Upper lobe of left lung (tissue), 6 donors: ENCODE measurements at regions not wholly inside any gene's neighbourhood (a gene's known extent, or its start where the extent isn't known, plus 50 kb on each side); places are given as distances from the start of the nearest gene placed in this dataset.

Experiments used
- ATAC-seq, 2 donors: fragments of 200-7000 bp; cut with Tn5 transposase; one replicate each; pipeline ENCODE4 v1.9.1; 2022; ENCODE audit warnings: mild to moderate bottlenecking in 2 of 2, moderate library complexity in 2 of 2; ENCODE audit not compliant: low FRiP score in 2 of 2
- DNase-seq, 2 donors: peaks; one replicate each; pipeline ENCODE4 v3.0.0-alpha.2; 2019 to 2020
- H3K27ac ChIP-seq, 4 donors: fragments of 200-600 bp; sonication (generic); one replicate each; pipeline ENCODE4 v1.5.1; 2016 to 2019
- H3K27me3 ChIP-seq, 4 donors: fragments of 200-600 bp; sonication (generic); one replicate each; pipeline ENCODE4 v1.5.1; 2017 to 2019
- H3K36me3 ChIP-seq, 4 donors: fragments of 200-600 bp; sonication (generic); one replicate each; pipeline ENCODE4 v1.5.1; 2016 to 2019
- H3K4me1 ChIP-seq, 4 donors: fragments of 200-600 bp; sonication (generic); one replicate each; pipeline ENCODE4 v1.5.1; 2018 to 2019
- H3K4me3 ChIP-seq, 4 donors: fragments of 200-600 bp; sonication (generic); one replicate each; pipeline ENCODE4 v1.5.1; 2017 to 2019; ENCODE audit warnings: mild to moderate bottlenecking in 2 of 4, moderate library complexity in 1 of 4
- H3K9me3 ChIP-seq, 4 donors: fragments of 200-600 bp; sonication (generic); one replicate each; pipeline ENCODE4 v1.5.1; 2018 to 2019
- EP300 ChIP-seq, 4 donors: sonication (generic); formaldehyde crosslinking; IDR thresholded peaks; one replicate each; pipeline ENCODE4 v1.5.1; 2017; ENCODE audit warnings: antibody characterized with exemption in 4 of 4, control low read depth in 2 of 4
- POLR2A ChIP-seq, 4 donors: fragments of 450-650 bp; IDR thresholded peaks; one replicate each; pipeline ENCODE4 v1.5.1; 2016 to 2017; ENCODE audit warnings: antibody characterized with exemption in 4 of 4, mild to moderate bottlenecking in 2 of 4
- POLR2AphosphoS5 ChIP-seq, 2 donors: sonication (generic); formaldehyde crosslinking; IDR thresholded peaks; one replicate each; pipeline ENCODE4 v1.5.1; 2017; ENCODE audit warnings: antibody characterized with exemption in 2 of 2
- WGBS, 2 donors: methylation state at CpG; one replicate each; pipeline ENCODE4 v1.1.5; 2017 to 2018; 5-methylcytosine and 5-hydroxymethylcytosine counted together
- TF ChIP-seq, protein P1 (sequence below), 6 experiments: fragments of 450-650 bp in 4 of 6; fragments of 200-600 bp in 2 of 6; sonication (generic) in 2 of 6; IDR thresholded peaks; one replicate each; pipeline ENCODE4 v1.5.1; 2016 to 2019; ENCODE audit warnings: antibody characterized with exemption in 6 of 6
- donor health status: DM: no; HTN: no; CAD: no; lungs with moderate emphysema.
- donor health status: DM: no; HTN: yes; CAD: no; lungs with severe emphysema.

DNA sequence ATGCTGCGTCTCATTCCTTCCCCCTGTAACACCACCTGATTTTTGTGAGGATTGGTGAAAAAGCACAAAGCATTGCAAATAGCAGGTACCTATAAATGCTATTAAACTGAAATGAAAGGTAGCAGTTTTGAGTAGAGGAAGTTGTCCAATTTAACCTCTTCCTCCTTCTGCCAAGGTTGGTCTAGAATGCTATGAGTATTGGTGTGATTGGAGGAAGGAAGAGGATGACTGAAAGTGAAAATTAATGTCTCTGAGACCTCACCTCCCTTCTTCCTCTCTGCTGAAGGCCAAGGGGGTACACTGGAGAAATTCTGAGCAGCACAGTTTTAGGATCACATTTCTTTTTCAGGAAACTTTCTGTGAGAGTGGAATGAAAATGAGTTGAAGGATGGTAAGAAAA is 94.4 kb downstream of the DTWD1 start:
- WGBS, 2 donors, result 78 to 81% methylated on average over 1 of the region's 1 CpG
- TF ChIP-seq POLR2A (IDR thresholded peaks at IDR 0.05) (no peak), EP300 (IDR thresholded peaks at IDR 0.05) (no peak)
- TF ChIP-seq, protein P1, sequence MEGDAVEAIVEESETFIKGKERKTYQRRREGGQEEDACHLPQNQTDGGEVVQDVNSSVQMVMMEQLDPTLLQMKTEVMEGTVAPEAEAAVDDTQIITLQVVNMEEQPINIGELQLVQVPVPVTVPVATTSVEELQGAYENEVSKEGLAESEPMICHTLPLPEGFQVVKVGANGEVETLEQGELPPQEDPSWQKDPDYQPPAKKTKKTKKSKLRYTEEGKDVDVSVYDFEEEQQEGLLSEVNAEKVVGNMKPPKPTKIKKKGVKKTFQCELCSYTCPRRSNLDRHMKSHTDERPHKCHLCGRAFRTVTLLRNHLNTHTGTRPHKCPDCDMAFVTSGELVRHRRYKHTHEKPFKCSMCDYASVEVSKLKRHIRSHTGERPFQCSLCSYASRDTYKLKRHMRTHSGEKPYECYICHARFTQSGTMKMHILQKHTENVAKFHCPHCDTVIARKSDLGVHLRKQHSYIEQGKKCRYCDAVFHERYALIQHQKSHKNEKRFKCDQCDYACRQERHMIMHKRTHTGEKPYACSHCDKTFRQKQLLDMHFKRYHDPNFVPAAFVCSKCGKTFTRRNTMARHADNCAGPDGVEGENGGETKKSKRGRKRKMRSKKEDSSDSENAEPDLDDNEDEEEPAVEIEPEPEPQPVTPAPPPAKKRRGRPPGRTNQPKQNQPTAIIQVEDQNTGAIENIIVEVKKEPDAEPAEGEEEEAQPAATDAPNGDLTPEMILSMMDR (IDR thresholded peaks at IDR 0.05), result no peak
- ATAC-seq (no peak), DNase-seq (no peak)
- H3K27me3 ChIP-seq, result no peaks in the 10 kb centered on the region
- H3K36me3 ChIP-seq, result no peaks in the 10 kb centered on the region
- no peak overlapping the region for H3K4me3 ChIP-seq
- peaks cover 0 to 7% (median 4%) of the 10 kb centered on the region in 4 donors for H3K9me3 ChIP-seq
- peaks cover 0 to 6% (median 5%) of the 10 kb centered on the region in 4 donors for H3K4me1 ChIP-seq
- no peak overlapping the region for H3K27ac ChIP-seq

DNA sequence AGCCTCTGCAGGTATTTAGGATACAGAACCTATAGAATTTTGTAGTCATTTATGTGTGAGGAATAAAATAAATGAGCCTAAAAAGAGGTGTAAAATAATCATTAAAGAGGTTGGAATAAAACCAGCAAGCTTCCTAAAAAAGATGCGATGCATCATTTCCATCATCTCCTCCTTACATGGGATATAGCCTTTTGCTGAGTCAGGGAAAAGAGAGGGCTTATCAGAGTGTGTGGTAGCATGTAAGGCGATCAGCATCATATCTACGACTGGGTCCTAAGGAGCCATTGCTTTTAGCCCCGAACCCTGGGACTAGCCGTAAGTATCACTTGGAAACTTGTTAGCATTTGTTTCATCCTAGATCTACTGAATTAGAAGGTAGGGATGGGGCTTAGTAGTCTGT is 94.9 kb downstream of the DTWD1 start:
- DNase-seq (no peak), ATAC-seq (no peak)
- no peaks in the 10 kb centered on the region for H3K36me3 ChIP-seq
- H3K9me3 ChIP-seq, result peaks cover 0 to 2% (median 0%) of the 10 kb centered on the region in 4 donors
- H3K27me3 ChIP-seq, result no peaks in the 10 kb centered on the region
- no peak overlapping the region for H3K27ac ChIP-seq
- H3K4me3 ChIP-seq, result no peak overlapping the region
- 76 to 86% methylated on average over 5 of the region's 5 CpGs for WGBS, 2 donors
- no peak for TF ChIP-seq EP300 (IDR thresholded peaks at IDR 0.05)
- TF ChIP-seq, protein P1 (IDR thresholded peaks at IDR 0.05), result no peak
- no peak for TF ChIP-seq POLR2A (IDR thresholded peaks at IDR 0.05)
- no peak for TF ChIP-seq POLR2AphosphoS5 (IDR thresholded peaks at IDR 0.05)
- H3K4me1 ChIP-seq, result peaks cover 0 to 6% (median 5%) of the 10 kb centered on the region in 4 donors

DNA sequence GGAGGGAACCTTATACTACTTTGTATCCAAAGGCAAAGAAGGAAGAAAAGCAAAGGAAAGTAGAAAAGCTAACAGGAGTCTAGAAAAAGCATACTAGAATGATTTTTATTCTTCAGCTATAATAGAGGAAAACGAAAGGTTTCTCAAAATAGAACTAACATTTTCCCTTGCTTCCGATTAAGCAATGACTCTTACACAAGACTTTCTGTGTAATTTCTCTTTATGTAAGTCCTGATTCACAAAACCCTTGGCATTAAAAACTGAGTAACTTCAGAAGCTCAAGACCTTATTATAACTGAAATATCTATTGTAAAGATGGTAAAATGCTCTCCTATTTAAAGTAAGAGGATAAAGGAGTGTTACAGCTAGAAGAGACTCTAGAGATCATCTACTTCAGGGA is 97.4 kb downstream of the DTWD1 start:
- Histone ChIP-seq H3K27ac (peak overlapping the region in 1 of 4 donors; percentile 58), H3K4me3 (no peak overlapping the region), H3K36me3 (no peaks in the 10 kb centered on the region), H3K9me3 (no peaks in the 10 kb centered on the region), H3K27me3 (no peaks in the 10 kb centered on the region), H3K4me1 (peaks cover 0 to 6% (median 5%) of the 10 kb centered on the region in 4 donors)
- ATAC-seq (peak in 1 of 2 donors; percentile 59), DNase-seq (no peak)
- WGBS, 2 donors, result 50 to 58% methylated on average over 2 of the region's 2 CpGs
- TF ChIP-seq POLR2A (IDR thresholded peaks at IDR 0.05) (no peak), EP300 (IDR thresholded peaks at IDR 0.05) (no peak), POLR2AphosphoS5 (IDR thresholded peaks at IDR 0.05) (no peak)
- TF ChIP-seq, protein P1 (IDR thresholded peaks at IDR 0.05), result no peak

DNA sequence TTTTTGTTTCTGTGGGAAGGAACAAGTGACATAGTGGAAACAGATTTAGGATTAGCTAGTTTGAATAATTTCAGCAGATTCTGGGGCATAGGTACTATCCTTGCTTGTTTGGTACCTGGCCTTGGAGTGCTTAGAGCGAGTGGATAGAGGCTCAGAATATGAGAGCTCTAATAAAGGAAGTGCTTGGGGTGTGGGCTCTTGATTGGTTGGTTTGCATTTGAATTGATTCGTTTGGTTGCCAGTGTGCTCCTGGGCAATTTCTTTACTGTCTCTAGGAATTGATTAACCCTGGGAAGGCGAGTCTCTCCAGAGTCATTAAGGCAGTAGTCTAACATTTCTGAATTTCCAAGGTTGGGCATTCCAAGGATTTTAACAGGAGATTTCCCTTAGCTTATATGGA is 98.0 kb downstream of the DTWD1 start:
- 67 to 74% methylated on average over 3 of the region's 3 CpGs for WGBS, 2 donors
- DNase-seq (no peak), ATAC-seq (peak in 1 of 2 donors; percentile 43)
- TF ChIP-seq, protein P1 (IDR thresholded peaks at IDR 0.05), result no peak
- TF ChIP-seq POLR2AphosphoS5 (IDR thresholded peaks at IDR 0.05) (no peak), POLR2A (IDR thresholded peaks at IDR 0.05) (no peak), EP300 (IDR thresholded peaks at IDR 0.05) (no peak)
- no peaks in the 10 kb centered on the region for H3K27me3 ChIP-seq
- H3K4me3 ChIP-seq, result no peak overlapping the region
- no peaks in the 10 kb centered on the region for H3K36me3 ChIP-seq
- peak overlapping the region in 1 of 4 donors; percentile 58 for H3K27ac ChIP-seq
- peaks cover 0 to 6% (median 5%) of the 10 kb centered on the region in 4 donors for H3K4me1 ChIP-seq
- H3K9me3 ChIP-seq, result no peaks in the 10 kb centered on the region

DNA sequence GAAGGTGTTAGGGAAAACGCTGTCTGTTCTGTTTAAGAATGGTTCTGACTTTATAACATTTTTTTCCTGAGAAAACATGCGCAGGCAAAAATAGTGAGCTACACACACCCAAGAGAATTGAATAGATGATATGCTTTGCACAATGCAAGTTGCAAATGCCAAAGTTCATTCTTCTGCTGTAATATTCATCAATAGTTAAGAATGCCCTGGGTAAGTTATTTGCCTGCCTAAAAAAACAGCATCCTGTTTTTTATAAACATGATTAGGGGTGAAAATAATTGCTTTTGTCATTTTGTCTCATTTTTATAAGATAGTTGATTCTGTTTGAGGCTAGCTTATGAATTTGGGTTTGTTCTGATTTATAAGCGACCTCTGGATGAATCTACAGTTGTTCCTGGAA is 99.4 kb downstream of the DTWD1 start:
- Histone ChIP-seq H3K36me3 (no peaks in the 10 kb centered on the region), H3K27ac (no peak overlapping the region), H3K27me3 (no peaks in the 10 kb centered on the region), H3K4me1 (peaks cover 0 to 6% (median 2%) of the 10 kb centered on the region in 4 donors), H3K4me3 (no peak overlapping the region), H3K9me3 (no peaks in the 10 kb centered on the region)
- WGBS, 2 donors, result 83 to 92% methylated on average over 3 of the region's 3 CpGs
- TF ChIP-seq POLR2A (IDR thresholded peaks at IDR 0.05), result no peak
- no peak for TF ChIP-seq POLR2AphosphoS5 (IDR thresholded peaks at IDR 0.05)
- no peak for TF ChIP-seq EP300 (IDR thresholded peaks at IDR 0.05)
- TF ChIP-seq, protein P1 (IDR thresholded peaks at IDR 0.05), result no peak
- no peak for DNase-seq
- ATAC-seq, result no peak
